NT2/D1 (cell line): ENCODE measurements at regions not wholly inside any gene's neighbourhood (a gene's known extent, or its start where the extent isn't known, plus 50 kb on each side); places are given as distances from the start of the nearest gene placed in this dataset.

Experiments used
- DNase-seq: peaks from one replicate; pipeline ENCODE4 v3.0.0-alpha.2; 2011; ENCODE audit warnings: low read depth, low spot score
- H3K27me3 ChIP-seq: 2 replicates; pipeline ENCODE4 v1.6.0; 2011; ENCODE audit warnings: mild to moderate bottlenecking; ENCODE audit not compliant: insufficient read length, insufficient read depth
- H3K36me3 ChIP-seq: 2 replicates; pipeline ENCODE4 v1.6.1; 2011; ENCODE audit warnings: mild to moderate bottlenecking, low read length, mixed read lengths; ENCODE audit not compliant: insufficient read depth, insufficient read length
- H3K4me1 ChIP-seq: 2 replicates; pipeline ENCODE4 v1.5.1; 2011; ENCODE audit not compliant: insufficient read depth, insufficient read length
- H3K4me3 ChIP-seq: 2 replicates; pipeline ENCODE4 v1.5.1; 2011; ENCODE audit warnings: low read depth; ENCODE audit not compliant: insufficient read length
- H3K9ac ChIP-seq: 2 replicates; pipeline ENCODE4 v1.6.0; 2011; ENCODE audit warnings: low read depth; ENCODE audit not compliant: insufficient read length
- H3K9me3 ChIP-seq: 2 replicates; pipeline ENCODE4 v1.5.1; 2011; ENCODE audit warnings: mild to moderate bottlenecking, low read length; ENCODE audit not compliant: insufficient read depth
- SUZ12 ChIP-seq: IDR thresholded peaks from 2 replicates; pipeline ENCODE4 v1.6.1; 2011; ENCODE audit not compliant: insufficient read length, insufficient read depth; ENCODE audit errors: extremely low read depth
- YY1 ChIP-seq: IDR thresholded peaks from 2 replicates; pipeline ENCODE4 v1.6.1; 2011; ENCODE audit not compliant: insufficient read length, insufficient read depth
- ZNF274 ChIP-seq: IDR thresholded peaks from 2 replicates; pipeline ENCODE4 v1.6.1; 2011; ENCODE audit warnings: mild to moderate bottlenecking, low read depth, low read length

DNA sequence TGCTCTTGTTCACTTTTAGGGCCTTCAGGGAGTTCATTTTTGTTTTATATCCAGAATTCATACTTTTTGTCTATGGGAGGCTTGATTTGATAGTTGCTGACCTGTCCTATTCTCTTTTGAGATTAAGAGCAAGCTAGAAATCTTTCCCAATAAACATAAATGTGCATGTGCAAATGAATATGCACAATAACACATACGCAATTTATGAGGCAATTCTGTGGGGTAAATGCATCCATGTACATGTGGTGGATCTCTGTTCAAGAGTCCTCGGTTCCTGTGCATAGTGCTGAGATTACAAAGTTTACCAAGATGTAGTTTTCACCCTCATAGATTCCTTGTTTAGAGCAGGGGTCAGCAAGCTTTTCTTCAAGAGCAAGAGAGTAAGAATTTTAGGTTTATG, 640.7 kb downstream of the EDEM1 start:
- Histone ChIP-seq H3K4me3 (no peak overlapping the region), H3K9me3 (no peaks in the 10 kb centered on the region)
- TF ChIP-seq YY1 (no peak), ZNF274 (no peak), SUZ12 (no peak)

DNA sequence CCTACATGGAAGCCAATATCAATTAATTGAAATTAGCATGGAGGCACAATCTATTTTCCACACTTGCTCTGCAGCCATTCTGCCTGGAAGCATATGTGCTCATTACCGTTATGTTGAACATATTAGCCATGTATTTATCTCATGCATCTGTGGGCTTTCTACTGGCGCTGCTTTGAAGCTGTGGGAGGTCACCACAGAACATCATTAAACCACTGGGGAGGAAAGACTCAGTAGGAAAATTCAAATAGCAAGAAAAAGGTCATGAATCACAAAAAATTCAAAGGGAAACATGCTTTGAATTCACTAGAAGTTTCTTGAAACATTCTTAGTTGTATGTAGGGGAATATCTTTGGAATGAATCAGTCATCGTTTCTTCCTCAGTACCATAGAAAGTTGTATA, 652.5 kb downstream of the EDEM1 start:
- no peak for TF ChIP-seq SUZ12
- TF ChIP-seq YY1, result no peak
- no peak for TF ChIP-seq ZNF274
- H3K36me3 ChIP-seq, result no peaks in the 10 kb centered on the region
- H3K4me3 ChIP-seq, result no peak overlapping the region
- H3K9ac ChIP-seq, result no peak overlapping the region
- DNase-seq, result no peak
- H3K4me1 ChIP-seq, result no peaks in the 10 kb centered on the region
- no peaks in the 10 kb centered on the region for H3K27me3 ChIP-seq
- peaks cover 4% of the 10 kb centered on the region; the same call in 1 of the 2 replicates for H3K9me3 ChIP-seq

More for the DNA sequence above, 640.7 kb downstream of the EDEM1 start:
- DNase-seq, result no peak
- Histone ChIP-seq H3K9ac (no peak overlapping the region), H3K36me3 (no peaks in the 10 kb centered on the region), H3K4me1 (no peaks in the 10 kb centered on the region), H3K27me3 (no peaks in the 10 kb centered on the region)

DNA sequence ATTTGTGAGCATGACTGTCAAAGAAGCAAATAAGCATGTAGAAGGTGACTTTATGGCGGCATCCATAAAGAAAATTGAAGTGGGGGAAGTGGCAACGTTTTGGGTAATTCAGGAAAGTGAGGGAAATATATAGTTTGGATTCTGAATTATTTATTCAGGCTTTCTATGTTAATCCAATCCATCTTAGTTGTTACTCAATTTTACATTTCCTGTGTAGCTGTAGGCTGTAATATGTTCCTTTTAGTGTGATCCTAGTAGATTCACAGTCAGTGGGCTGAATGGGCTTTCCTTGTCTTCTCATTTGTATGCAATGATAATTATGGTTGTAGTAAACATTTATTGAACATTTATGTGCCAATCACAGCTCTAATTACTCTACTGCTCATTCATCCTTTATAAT, 654.1 kb downstream of the EDEM1 start:
- Histone ChIP-seq H3K4me1 (no peaks in the 10 kb centered on the region), H3K9me3 (peaks cover 4% of the 10 kb centered on the region; the same call in 1 of the 2 replicates), H3K4me3 (no peak overlapping the region), H3K36me3 (no peaks in the 10 kb centered on the region), H3K27me3 (no peaks in the 10 kb centered on the region), H3K9ac (no peak overlapping the region)
- DNase-seq, result no peak
- TF ChIP-seq SUZ12 (no peak), YY1 (no peak), ZNF274 (no peak)

DNA sequence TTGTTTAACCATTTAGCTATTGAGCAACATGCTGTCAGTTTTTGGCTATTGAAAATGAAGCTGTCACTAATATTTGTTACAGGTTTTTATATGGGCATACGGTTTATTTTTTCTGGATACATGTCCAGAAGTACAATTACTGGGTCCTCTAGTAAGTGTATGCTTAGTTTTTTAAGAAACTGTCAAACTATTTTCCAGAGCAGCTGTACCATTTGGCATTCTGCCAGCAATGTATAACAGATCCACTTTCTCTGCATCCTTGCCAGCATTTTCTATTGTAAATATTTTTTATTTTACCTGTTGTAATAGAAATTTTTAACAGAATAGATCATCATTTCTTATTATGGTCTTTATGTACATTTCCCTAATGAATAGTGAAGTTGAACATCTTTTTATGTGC, 658.8 kb downstream of the EDEM1 start:
- no peaks in the 10 kb centered on the region for H3K4me1 ChIP-seq
- no peak overlapping the region for H3K9ac ChIP-seq
- no peaks in the 10 kb centered on the region for H3K27me3 ChIP-seq
- H3K9me3 ChIP-seq, result peaks cover 4% of the 10 kb centered on the region; the same call in 1 of the 2 replicates
- TF ChIP-seq ZNF274, result no peak
- TF ChIP-seq SUZ12, result no peak
- no peak for TF ChIP-seq YY1
- H3K36me3 ChIP-seq, result no peaks in the 10 kb centered on the region
- no peak for DNase-seq
- no peak overlapping the region for H3K4me3 ChIP-seq

DNA sequence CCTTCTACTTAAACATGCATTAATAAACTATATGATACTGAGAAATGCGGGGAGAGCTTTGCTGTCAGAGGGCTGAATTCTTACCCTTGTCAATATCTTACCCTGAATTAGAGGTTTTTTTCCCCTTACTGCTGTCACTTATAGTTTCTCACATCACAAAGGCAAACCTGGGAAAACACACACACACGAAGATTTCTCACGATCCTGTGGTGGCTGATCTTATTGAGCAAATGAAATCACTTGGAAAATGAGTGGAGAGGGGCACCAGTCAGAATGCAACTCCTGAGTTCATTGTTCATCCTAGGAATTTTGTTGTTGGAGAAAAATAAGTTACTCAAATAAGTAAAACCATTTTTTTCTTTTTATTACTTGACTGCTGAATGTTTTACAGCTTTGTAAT, 673.6 kb downstream of the EDEM1 start:
- no peaks in the 10 kb centered on the region for H3K9me3 ChIP-seq
- H3K4me3 ChIP-seq, result no peak overlapping the region
- no peaks in the 10 kb centered on the region for H3K4me1 ChIP-seq
- H3K36me3 ChIP-seq, result no peaks in the 10 kb centered on the region
- TF ChIP-seq ZNF274 (no peak), SUZ12 (no peak), YY1 (no peak)
- H3K27me3 ChIP-seq, result no peaks in the 10 kb centered on the region
- no peak for DNase-seq
- no peak overlapping the region for H3K9ac ChIP-seq

DNA sequence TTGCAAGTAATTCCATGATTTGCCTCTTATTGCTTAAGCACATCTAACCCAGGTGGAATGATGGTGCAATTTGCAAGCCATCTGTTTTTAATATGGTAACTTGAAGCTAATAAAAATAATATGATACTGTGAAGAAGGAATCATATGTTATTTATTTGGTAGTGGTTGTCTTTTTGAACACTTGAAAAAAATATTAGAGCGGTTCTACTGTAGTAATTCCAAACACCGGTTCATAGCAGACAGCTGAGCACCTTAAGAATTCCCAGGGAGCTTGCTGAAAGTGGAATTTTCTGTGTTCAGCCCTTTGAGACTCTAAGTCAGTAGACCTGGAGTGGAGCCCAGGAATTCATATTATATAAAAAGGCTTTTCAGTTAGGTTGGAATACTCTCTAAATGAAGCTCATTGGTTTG, 687.4 kb downstream of the EDEM1 start:
- H3K9me3 ChIP-seq, result no peaks in the 10 kb centered on the region
- H3K36me3 ChIP-seq, result no peaks in the 10 kb centered on the region
- TF ChIP-seq ZNF274 (no peak), SUZ12 (no peak), YY1 (no peak)
- no peaks in the 10 kb centered on the region for H3K4me1 ChIP-seq
- no peak overlapping the region for H3K9ac ChIP-seq
- DNase-seq, result no peak
- H3K27me3 ChIP-seq, result no peaks in the 10 kb centered on the region
- no peak overlapping the region for H3K4me3 ChIP-seq

DNA sequence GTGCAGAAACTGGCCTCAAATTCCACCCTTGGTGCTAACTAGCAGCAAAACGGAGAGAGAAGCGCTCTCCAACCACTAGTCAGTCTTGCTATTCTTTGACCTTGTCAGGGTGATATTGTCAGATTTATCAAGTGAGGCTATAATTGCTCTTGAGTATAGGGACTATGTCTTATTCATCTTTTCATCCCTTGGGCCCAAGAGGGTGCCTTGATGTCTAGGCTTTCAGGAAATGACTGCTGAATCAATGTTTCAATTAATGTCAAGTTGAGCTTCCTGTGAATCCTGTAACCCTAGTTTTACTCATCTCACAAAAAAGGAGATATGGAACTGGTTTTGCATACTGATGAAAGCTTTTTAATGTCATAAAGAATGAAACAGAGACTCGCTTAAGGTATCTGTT, 701.3 kb downstream of the EDEM1 start:
- no peaks in the 10 kb centered on the region for H3K27me3 ChIP-seq
- no peaks in the 10 kb centered on the region for H3K4me1 ChIP-seq
- no peaks in the 10 kb centered on the region for H3K9me3 ChIP-seq
- H3K4me3 ChIP-seq, result no peak overlapping the region
- TF ChIP-seq YY1, result no peak
- no peak for DNase-seq
- no peak overlapping the region for H3K9ac ChIP-seq
- no peaks in the 10 kb centered on the region for H3K36me3 ChIP-seq

DNA sequence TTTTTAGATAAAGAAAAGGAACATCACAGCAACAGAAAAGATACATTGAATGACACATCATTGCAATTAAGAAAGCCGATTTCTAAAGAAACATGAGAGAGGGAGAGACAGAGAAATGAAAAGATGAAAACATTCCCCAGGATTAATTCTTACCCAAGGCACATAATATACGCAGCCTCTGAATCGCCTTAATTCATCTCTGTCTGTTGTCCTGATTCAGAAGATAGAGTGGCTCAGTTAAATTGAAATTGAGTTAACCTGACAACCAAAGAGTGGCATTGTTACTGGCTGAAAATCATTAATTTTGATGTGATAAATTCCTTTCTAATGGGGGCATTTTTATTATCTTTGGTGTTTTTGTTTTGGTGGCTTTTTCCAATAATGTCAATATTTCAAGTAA, 701.9 kb downstream of the EDEM1 start:
- H3K4me3 ChIP-seq, result no peak overlapping the region
- no peak overlapping the region for H3K9ac ChIP-seq
- no peaks in the 10 kb centered on the region for H3K4me1 ChIP-seq
- no peaks in the 10 kb centered on the region for H3K9me3 ChIP-seq
- no peak for DNase-seq
- no peaks in the 10 kb centered on the region for H3K36me3 ChIP-seq
- H3K27me3 ChIP-seq, result no peaks in the 10 kb centered on the region
- no peak for TF ChIP-seq ZNF274
